RWPE2 (cell line): ENCODE measurements at regions not wholly inside any gene's neighbourhood (a gene's known extent, or its start where the extent isn't known, plus 50 kb on each side); places are given as distances from the start of the nearest gene placed in this dataset.

Experiments
- ATAC-seq: fragments of 200-7000 bp; cut with Tn5 transposase; 3 replicates; pipeline ENCODE4 v1.9.1; 2021; ENCODE audit warnings: low read depth
- DNase-seq: peaks from one replicate; pipeline ENCODE4 v3.0.0-alpha.2; 2020; ENCODE audit warnings: low spot score
- H3K27ac ChIP-seq: fragments of 450-650 bp; 2 replicates; pipeline ENCODE4 v1.5.1; 2017; ENCODE audit warnings: mild to moderate bottlenecking; ENCODE audit not compliant: poor library complexity, severe bottlenecking
- H3K27me3 ChIP-seq: fragments of 250-450 bp; sonication (Bioruptor Pico); 2 replicates; pipeline ENCODE4 v1.5.1; 2021; ENCODE audit warnings: mild to moderate bottlenecking, moderate library complexity; ENCODE audit not compliant: insufficient read depth, poor library complexity, severe bottlenecking
- H3K36me3 ChIP-seq: fragments of 250-450 bp; sonication (Bioruptor Pico); 2 replicates; pipeline ENCODE4 v1.5.1; 2020; ENCODE audit warnings: low read depth, mild to moderate bottlenecking, moderate library complexity
- H3K4me1 ChIP-seq: fragments of 250-450 bp; sonication (Bioruptor Pico); 2 replicates; pipeline ENCODE4 v1.5.1; 2021; ENCODE audit warnings: mild to moderate bottlenecking, moderate library complexity; ENCODE audit not compliant: insufficient read depth, poor library complexity, severe bottlenecking
- H3K4me3 ChIP-seq: fragments of 250-450 bp; sonication (Bioruptor Pico); 2 replicates; pipeline ENCODE4 v1.5.1; 2021; ENCODE audit warnings: mild to moderate bottlenecking, moderate library complexity; ENCODE audit not compliant: severe bottlenecking
- H3K9me3 ChIP-seq: fragments of 250-450 bp; sonication (Bioruptor Pico); 2 replicates; pipeline ENCODE4 v1.5.1; 2021; ENCODE audit warnings: mild to moderate bottlenecking, moderate library complexity; ENCODE audit not compliant: severe bottlenecking
- CTCF ChIP-seq: fragments of 450-650 bp; IDR thresholded peaks from one replicate; pipeline ENCODE4 v1.5.1; 2017; ENCODE audit warnings: mild to moderate bottlenecking, moderate library complexity; ENCODE audit not compliant: poor library complexity, severe bottlenecking

DNA sequence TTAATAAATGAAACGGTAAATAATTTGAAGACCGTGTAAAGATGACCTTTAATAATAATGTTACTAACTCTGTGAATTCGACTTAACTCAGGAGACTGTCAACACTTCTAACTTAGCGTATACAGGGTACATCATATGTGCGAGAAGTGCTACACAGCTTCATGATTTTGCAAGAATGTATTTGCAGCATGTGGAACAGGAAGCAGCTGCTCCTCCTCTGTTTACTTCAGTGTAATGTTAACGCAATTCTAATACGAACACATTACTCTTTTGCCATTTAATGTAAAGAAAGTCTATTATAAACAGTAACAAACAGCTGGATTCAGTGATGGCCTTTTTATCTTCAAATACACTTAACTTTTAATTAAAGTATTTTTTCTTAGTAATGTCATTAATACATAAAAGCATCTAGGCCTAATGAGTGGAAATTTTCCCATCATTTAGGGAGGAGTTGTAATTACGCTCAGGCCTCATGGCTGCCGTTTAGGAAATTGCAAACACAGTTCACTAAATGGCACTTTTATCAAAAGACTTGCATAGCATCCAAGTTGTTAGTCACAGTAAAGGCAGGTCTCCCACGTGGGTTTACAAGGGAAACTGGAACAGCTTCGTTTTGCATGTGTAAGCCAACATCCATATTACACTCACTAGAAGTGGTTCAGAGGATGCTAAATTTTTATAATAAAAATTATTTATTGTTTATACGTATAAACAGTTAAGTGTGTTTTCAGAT lies 635.7 kb downstream of the FBXO15 start:
- Histone ChIP-seq H3K9me3 (no peaks in the 10 kb centered on the region), H3K27ac (no peak overlapping the region), H3K4me3 (no peak overlapping the region), H3K36me3 (no peaks in the 10 kb centered on the region), H3K4me1 (peaks cover 3% of the 10 kb centered on the region), H3K27me3 (no peaks in the 10 kb centered on the region)
- ATAC-seq: no peak
- DNase-seq: no peak
- TF ChIP-seq CTCF: no peak

DNA sequence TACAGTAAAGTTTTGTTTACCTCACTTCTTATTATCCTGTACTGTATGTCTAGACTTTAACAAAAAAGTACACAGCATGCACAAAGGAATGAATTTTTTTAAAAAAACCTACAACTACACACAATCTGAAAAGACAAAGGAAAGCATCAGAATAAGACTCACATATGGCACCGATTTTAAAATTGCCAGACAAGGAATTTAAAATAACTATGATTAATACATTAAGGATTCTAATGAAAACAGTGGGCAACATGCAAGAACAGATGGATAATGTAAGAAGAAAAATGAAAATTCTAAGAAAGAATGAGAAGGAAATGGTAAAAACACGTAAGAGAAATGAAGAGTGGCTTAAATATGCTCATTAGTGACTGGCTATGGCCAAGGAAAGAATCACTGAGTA lies 638.2 kb downstream of the FBXO15 start:
- DNase-seq (no peak), ATAC-seq (no peak)
- H3K9me3 ChIP-seq: no peaks in the 10 kb centered on the region
- H3K36me3 ChIP-seq: no peaks in the 10 kb centered on the region
- H3K4me3 ChIP-seq: no peak overlapping the region
- H3K27ac ChIP-seq: no peak overlapping the region
- H3K4me1 ChIP-seq: no peaks in the 10 kb centered on the region
- no peaks in the 10 kb centered on the region for H3K27me3 ChIP-seq
- TF ChIP-seq CTCF: no peak

DNA sequence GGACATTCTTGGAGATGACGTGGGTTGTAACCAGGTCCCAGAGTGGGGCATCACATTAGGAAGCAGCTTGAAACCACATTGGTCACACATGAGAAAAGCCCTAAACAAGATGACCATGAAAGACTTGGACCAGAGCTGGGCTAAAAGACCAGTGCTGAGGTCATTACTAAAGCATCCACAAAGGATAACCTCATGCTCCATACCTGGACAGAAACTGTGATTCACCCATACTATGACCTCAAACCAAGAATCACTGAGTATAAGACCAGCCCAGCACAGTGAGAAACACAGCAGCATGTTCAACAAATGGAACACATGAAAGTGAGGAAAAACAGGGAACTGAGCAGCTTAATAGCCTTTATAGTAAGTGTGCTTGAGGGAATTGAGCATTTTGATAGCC lies 635.5 kb upstream of the NETO1 start:
- Histone ChIP-seq H3K36me3 (no peaks in the 10 kb centered on the region), H3K27me3 (no peaks in the 10 kb centered on the region), H3K4me3 (no peak overlapping the region), H3K27ac (no peak overlapping the region), H3K4me1 (no peaks in the 10 kb centered on the region), H3K9me3 (no peaks in the 10 kb centered on the region)
- TF ChIP-seq CTCF: no peak
- DNase-seq (no peak), ATAC-seq (no peak)

- no peak for TF ChIP-seq CTCF
- ATAC-seq (no peak), DNase-seq (no peak)
- Histone ChIP-seq H3K9me3 (no peaks in the 10 kb centered on the region), H3K27me3 (no peaks in the 10 kb centered on the region), H3K36me3 (no peaks in the 10 kb centered on the region), H3K4me1 (no peaks in the 10 kb centered on the region), H3K27ac (no peak overlapping the region), H3K4me3 (no peak overlapping the region)
Observed at GRCh38 chr18:73487966-73488365, 620.2 kb upstream of the NETO1 start.

- Histone ChIP-seq H3K27me3 (no peaks in the 10 kb centered on the region), H3K36me3 (no peaks in the 10 kb centered on the region), H3K4me1 (no peaks in the 10 kb centered on the region), H3K27ac (no peak overlapping the region), H3K4me3 (no peak overlapping the region), H3K9me3 (no peaks in the 10 kb centered on the region)
- no peak for TF ChIP-seq CTCF
- no peak for ATAC-seq
- no peak for DNase-seq
Observed at GRCh38 chr18:73485166-73485565, 617.4 kb upstream of the NETO1 start.
